ENCODE measurements at regions not wholly inside any gene's neighbourhood (a gene's known extent, or its start where the extent isn't known, plus 50 kb on each side); places are given as distances from the start of the nearest gene placed in this dataset.

DNA sequence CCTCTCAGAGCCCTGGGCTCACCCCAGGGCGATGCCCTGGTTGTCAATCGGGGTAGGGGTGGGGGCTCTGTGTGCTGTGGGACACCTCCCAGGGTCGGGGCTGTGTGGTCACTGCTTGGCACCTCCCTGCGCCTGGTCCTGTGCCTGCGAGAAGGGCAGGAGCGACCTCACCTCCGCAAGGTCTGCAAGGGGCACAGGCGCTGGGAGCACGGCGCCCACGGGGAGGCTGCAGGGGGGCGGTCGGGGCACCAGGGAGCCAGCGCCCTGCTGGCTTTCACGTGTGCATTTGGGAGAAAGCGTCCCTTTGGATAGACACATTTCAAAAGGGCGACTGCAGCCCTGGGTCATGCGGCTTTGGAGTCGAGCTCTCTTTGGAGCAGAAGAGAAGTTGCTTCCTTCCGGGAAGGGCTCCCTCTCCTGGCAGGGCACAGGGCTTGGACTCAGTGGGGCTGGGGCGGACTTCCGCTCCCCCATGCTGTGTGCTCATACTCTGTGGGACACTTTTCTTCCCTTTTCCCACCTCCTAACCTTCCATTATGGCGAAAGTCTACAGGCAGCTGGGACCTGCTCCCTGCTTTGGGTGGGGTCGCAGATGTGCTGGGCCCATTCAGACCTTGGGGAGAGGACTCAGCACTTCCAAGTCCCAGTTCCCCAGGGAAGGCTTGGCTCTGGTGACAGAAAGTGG is 52.9 kb upstream of the SLC28A3 start:
- Histone ChIP-seq H3K4me1 (ENCODE audit: insufficient read depth, low read length) (peaks cover 10% of the 10 kb centered on the region), H2AFZ (ENCODE audit: low read depth, low read length) (no peak overlapping the region), H3K27me3 (ENCODE audit: insufficient read depth, low read length) (peaks cover 8% of the 10 kb centered on the region), H3K4me2 (ENCODE audit: low read length) (no peak overlapping the region), H3K9ac (ENCODE audit: low read length) (no peak overlapping the region), H3K79me2 (ENCODE audit: insufficient read depth, low read length) (no peaks in the 10 kb centered on the region), H3K36me3 (ENCODE audit: insufficient read depth, low read length) (no peaks in the 10 kb centered on the region), H3K4me3 (ENCODE audit: insufficient read depth, low read depth, low read length) (no peak overlapping the region), H3K27ac (ENCODE audit: low read depth, low read length) (no peak overlapping the region), H4K20me1 (ENCODE audit: insufficient read depth, low read length) (no peaks in the 10 kb centered on the region), H3K9me3 (ENCODE audit: insufficient read depth, low read depth, low read length) (no peaks in the 10 kb centered on the region)
- Mint-ChIP-seq H3K27me3 (ENCODE audit: low read depth, unreplicated experiment) (peaks cover 5% of the 10 kb centered on the region), H3K27ac (ENCODE audit: unreplicated experiment) (no peak overlapping the region), H3K9me3 (ENCODE audit: unreplicated experiment) (no peaks in the 10 kb centered on the region), H3K4me3 (ENCODE audit: unreplicated experiment) (no peak overlapping the region), H3K4me1 (ENCODE audit: low read depth, unreplicated experiment) (peaks cover 4% of the 10 kb centered on the region), H3K36me3 (ENCODE audit: low read depth, unreplicated experiment) (no peaks in the 10 kb centered on the region)
- no peak for DNase-seq (ENCODE audit: low read depth)
- no peak for TF ChIP-seq EZH2 (IDR thresholded peaks at IDR 0.05; ENCODE audit: insufficient read depth, low read length)
- TF ChIP-seq, protein P1, sequence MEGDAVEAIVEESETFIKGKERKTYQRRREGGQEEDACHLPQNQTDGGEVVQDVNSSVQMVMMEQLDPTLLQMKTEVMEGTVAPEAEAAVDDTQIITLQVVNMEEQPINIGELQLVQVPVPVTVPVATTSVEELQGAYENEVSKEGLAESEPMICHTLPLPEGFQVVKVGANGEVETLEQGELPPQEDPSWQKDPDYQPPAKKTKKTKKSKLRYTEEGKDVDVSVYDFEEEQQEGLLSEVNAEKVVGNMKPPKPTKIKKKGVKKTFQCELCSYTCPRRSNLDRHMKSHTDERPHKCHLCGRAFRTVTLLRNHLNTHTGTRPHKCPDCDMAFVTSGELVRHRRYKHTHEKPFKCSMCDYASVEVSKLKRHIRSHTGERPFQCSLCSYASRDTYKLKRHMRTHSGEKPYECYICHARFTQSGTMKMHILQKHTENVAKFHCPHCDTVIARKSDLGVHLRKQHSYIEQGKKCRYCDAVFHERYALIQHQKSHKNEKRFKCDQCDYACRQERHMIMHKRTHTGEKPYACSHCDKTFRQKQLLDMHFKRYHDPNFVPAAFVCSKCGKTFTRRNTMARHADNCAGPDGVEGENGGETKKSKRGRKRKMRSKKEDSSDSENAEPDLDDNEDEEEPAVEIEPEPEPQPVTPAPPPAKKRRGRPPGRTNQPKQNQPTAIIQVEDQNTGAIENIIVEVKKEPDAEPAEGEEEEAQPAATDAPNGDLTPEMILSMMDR (IDR thresholded peaks at IDR 0.05; ENCODE audit: insufficient read depth, low read depth, low read length), result no peak
- no peak for FAIRE-seq

GRCh38 chr9:84394036-84394435 is 53.5 kb upstream of the SLC28A3 start:
- Mint-ChIP-seq H3K9me3 (ENCODE audit: unreplicated experiment) (no peaks in the 10 kb centered on the region), H3K27me3 (ENCODE audit: low read depth, unreplicated experiment) (peaks cover 5% of the 10 kb centered on the region), H3K4me3 (ENCODE audit: unreplicated experiment) (no peak overlapping the region), H3K4me1 (ENCODE audit: low read depth, unreplicated experiment) (peaks cover 4% of the 10 kb centered on the region), H3K27ac (ENCODE audit: unreplicated experiment) (no peak overlapping the region), H3K36me3 (ENCODE audit: low read depth, unreplicated experiment) (no peaks in the 10 kb centered on the region)
- Histone ChIP-seq H3K27ac (ENCODE audit: low read depth, low read length) (no peak overlapping the region), H4K20me1 (ENCODE audit: insufficient read depth, low read length) (no peaks in the 10 kb centered on the region), H3K9ac (ENCODE audit: low read length) (no peak overlapping the region), H3K27me3 (ENCODE audit: insufficient read depth, low read length) (peaks cover 8% of the 10 kb centered on the region), H3K79me2 (ENCODE audit: insufficient read depth, low read length) (no peaks in the 10 kb centered on the region), H3K9me3 (ENCODE audit: insufficient read depth, low read depth, low read length) (no peaks in the 10 kb centered on the region), H3K4me1 (ENCODE audit: insufficient read depth, low read length) (peaks cover 10% of the 10 kb centered on the region), H3K4me2 (ENCODE audit: low read length) (no peak overlapping the region), H3K36me3 (ENCODE audit: insufficient read depth, low read length) (no peaks in the 10 kb centered on the region), H3K4me3 (ENCODE audit: insufficient read depth, low read depth, low read length) (no peak overlapping the region), H2AFZ (ENCODE audit: low read depth, low read length) (no peak overlapping the region)
- FAIRE-seq, result no peak
- TF ChIP-seq, protein P1 (IDR thresholded peaks at IDR 0.05; ENCODE audit: insufficient read depth, low read depth, low read length), result no peak
- no peak for TF ChIP-seq EZH2 (IDR thresholded peaks at IDR 0.05; ENCODE audit: insufficient read depth, low read length)
- DNase-seq (ENCODE audit: low read depth), result no peak

DNA sequence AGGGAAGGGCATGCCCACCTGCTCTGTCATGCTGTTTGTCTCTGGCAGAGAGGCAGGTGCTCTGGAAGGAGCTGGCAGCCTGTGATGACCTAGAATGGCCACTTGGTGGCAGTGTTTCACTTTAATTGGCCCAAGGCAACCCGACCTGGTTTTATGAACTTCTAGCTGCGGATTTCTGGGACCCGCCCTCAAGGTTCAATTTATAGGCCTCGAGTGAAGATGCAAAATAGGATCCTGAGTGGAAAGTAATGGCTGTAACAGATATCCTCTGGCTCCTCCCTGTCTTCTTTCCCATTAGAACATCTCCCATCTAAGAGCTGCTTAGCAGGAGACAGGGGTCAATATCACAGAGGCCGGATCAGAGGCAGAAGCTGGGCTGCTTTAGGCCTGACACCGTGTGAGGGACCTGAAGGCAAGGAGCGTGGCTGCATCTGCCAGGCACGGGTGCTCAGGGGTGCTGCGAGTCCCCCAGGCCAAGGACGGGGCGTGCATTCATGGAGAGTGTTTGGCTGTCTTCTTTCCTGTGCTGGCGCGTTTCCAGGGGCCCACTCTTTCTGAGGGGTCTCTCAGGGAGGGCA is 56.7 kb upstream of the SLC28A3 start:
- Mint-ChIP-seq H3K27ac (ENCODE audit: unreplicated experiment) (peak overlapping the region; percentile 18), H3K4me1 (ENCODE audit: low read depth, unreplicated experiment) (peaks cover 2% of the 10 kb centered on the region), H3K9me3 (ENCODE audit: unreplicated experiment) (no peaks in the 10 kb centered on the region), H3K4me3 (ENCODE audit: unreplicated experiment) (no peak overlapping the region), H3K36me3 (ENCODE audit: low read depth, unreplicated experiment) (no peaks in the 10 kb centered on the region), H3K27me3 (ENCODE audit: low read depth, unreplicated experiment) (peaks cover 5% of the 10 kb centered on the region)
- H3K36me3 ChIP-seq (ENCODE audit: insufficient read depth, low read length), result no peaks in the 10 kb centered on the region
- H3K79me2 ChIP-seq (ENCODE audit: insufficient read depth, low read length), result no peaks in the 10 kb centered on the region
- H3K9ac ChIP-seq (ENCODE audit: low read length), result no peak overlapping the region
- H2AFZ ChIP-seq (ENCODE audit: low read depth, low read length), result no peak overlapping the region
- H3K27ac ChIP-seq (ENCODE audit: low read depth, low read length), result no peak overlapping the region
- no peaks in the 10 kb centered on the region for H4K20me1 ChIP-seq (ENCODE audit: insufficient read depth, low read length)
- no peak overlapping the region for H3K4me3 ChIP-seq (ENCODE audit: insufficient read depth, low read depth, low read length)
- H3K4me1 ChIP-seq (ENCODE audit: insufficient read depth, low read length), result peaks cover 10% of the 10 kb centered on the region
- H3K9me3 ChIP-seq (ENCODE audit: insufficient read depth, low read depth, low read length), result no peaks in the 10 kb centered on the region
- H3K4me2 ChIP-seq (ENCODE audit: low read length), result peak overlapping the region; percentile 32
- FAIRE-seq, result no peak
- peaks cover 8% of the 10 kb centered on the region for H3K27me3 ChIP-seq (ENCODE audit: insufficient read depth, low read length)
- DNase-seq (ENCODE audit: low read depth), result peak; percentile 20
- TF ChIP-seq EZH2 (IDR thresholded peaks at IDR 0.05; ENCODE audit: insufficient read depth, low read length), result no peak
- TF ChIP-seq, protein P1 (IDR thresholded peaks at IDR 0.05; ENCODE audit: insufficient read depth, low read depth, low read length), result peak; percentile 87
